ENCODE measurements at regions not wholly inside any gene's neighbourhood (a gene's known extent, or its start where the extent isn't known, plus 50 kb on each side); places are given as distances from the start of the nearest gene placed in this dataset.
"Not testable (repeated sequence)": the region's sequence is repeated elsewhere in the genome, so short reads cannot be mapped to it uniquely, and the experiment has no call there.

DNA sequence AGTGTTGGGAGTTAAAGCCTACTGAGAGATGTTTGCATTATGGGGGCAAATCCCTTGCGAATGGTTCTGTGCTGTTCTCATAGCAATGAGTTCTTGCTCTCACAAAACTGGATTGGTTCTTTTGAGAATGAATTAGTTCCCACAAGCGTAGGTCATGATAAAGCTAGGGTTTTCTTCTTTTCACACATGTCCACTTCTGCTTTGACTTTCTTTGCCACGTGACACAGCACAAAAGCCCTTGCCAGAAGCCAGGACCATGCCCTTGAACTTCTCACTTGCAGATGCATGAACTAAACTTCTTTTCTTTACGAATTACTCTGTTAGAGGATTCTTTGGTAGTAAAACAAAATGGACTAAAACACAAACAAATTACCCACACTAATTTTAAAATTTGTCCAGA, 922.8 kb downstream of the EPHA7 start:
- ATAC-seq, result no peak

DNA sequence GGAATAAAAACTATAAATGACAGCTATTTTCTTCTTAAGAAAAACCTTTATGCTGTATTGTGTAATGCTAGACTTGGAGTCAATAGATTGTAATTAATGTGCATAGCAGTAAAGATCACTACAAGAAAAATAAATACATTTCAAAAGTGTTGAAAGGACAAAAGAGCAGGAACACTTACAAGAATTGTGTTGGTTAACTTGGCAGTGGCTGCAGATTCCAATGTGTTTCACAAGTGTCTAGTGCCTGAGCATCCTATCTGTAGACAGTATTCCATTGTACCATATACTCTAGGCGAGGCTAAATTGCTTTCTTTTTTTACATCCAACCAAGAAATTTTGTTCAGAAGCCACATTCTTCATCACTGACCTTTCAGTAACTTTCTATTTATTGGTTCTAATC, 924.1 kb downstream of the EPHA7 start:
- no peak for ATAC-seq

DNA sequence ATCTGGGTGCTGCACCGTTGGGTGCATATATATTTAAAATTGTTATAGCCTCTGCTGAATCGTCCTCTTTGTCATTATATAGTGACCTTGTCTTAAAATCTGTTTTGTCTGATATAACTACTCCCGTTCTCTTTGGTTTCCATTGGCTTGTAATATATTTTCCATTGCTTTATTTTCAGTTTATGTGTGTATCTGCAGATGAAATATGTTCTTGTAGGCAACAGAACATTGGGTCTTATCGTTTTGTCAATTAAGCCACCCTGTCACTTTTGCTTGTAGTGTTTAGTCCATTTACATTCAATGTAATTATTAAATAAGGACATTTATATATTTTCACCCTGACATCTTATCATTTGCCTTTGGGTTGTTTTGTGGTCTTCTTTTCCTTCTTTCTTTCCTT, 933.9 kb downstream of the EPHA7 start:
- ATAC-seq, result no peak

DNA sequence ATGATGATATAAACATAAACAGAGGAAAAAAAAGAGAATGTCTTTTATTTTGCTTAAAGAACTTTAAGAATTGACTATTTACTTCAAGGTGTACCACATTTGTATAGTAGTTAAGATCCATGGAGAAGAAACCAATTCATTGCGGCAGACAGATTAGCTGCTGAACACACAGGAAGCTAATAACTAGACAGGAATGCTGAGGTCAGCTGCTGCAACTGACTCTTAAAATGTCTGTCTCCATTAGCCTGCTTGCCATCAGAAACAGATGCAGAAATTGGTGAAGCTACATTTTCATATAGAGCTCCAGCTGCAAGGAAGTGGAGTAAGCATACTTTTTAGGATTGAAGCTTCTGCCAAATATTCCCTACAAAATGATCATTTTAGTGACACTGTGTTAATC, 939.5 kb downstream of the EPHA7 start:
- no peak for ATAC-seq

DNA sequence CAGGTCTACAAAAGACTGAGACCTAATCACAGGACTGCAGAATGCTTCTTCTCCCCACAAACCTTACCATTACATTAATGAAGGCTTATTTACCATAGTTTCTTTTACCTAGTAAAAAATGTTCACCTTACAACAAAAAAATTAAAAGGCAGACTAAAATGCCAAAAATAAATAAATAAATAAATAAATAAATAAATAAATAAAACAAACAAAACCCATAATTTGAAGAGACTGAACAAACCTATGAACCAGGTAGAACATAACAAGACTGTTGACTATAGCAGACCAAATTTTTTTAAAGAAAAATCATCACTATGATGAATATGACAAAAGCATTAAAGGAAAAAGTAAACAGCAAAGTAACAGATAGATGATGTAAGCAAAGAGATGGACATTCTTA, 946.3 kb downstream of the EPHA7 start:
- ATAC-seq, result no peak

DNA sequence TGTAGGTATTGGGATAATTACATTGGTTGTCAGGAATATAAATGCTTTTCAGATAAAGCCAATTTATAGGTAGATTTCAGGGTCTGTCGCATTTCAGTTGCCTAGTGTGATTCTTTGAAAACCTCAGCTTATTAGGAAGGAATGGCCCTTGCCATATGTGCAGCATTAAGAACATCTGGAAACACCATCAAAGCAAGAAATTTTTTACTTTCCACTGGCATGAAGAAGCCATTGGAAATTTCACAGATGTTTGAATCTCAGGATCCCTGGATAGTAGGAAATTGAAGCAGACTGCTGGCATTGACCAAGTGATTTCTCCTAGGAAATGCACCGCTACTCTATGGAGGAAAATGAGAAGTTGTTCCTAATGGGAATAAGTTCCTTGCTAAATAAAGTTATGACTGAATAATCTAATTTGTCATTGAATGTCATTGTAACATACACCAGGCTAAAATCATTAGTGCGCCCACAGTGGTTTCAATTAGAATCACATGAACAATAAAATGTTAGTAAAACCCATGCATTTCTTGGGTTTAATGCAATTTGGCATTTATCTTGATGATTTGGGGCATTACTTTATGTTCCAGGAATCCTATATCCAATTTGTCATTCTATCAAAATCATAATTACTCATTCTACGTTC, 950.1 kb downstream of the EPHA7 start:
- ATAC-seq, result no peak

DNA sequence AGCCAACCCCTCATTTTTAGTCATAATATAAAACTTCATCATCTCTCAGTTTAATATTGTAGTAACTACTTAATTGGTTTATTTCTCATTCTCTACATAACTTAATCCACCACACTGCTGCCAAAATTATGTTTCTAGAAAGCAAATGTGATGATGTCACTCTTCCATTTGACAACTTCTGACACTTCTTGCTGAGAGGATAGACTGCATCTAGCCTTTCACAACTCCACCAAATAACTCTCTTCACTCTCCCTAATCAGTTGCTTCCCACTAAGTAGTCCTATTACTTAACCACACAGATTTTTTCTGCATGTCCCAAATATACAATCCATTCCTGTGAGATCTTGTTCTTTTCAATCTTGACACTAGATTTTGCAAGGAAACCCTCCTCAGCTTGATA, 951.3 kb downstream of the EPHA7 start:
- ATAC-seq, result no peak

DNA sequence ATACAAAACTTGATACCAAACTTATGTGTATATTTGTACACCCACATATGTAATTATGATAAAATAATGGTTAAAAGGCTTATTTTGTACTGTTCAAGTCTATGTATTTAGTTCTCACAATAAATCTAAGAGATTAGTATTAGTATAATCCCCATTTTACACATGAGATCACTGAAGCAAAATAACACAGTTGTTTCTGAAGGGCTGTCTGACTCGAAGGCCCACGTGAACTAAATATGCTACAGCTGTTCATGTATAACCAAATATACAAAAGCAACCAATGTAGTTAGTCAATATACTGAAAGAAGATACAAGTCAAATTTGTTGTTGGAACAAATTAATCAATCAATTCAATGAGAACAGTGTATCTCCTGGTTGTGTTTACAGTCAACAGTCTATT, 959.2 kb downstream of the EPHA7 start:
- no peak for ATAC-seq

DNA sequence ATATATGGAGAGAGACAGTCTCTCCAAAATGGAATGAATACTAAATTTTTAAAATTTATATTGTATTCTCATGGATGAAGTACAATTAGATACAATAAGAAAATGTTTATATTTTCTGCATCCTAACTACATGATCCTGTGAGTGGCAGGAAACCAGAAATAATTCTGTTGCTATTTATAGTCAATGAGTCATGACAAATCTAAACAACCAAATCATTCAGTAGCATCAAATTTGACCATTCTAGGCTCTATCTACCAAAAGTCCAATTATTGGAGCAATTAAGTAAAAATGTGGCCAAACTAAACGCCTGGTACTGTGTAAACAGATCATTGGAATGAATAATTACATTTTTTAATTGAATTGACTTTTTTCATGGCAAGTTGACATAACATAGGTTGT, 959.8 kb downstream of the EPHA7 start:
- no peak for ATAC-seq

DNA sequence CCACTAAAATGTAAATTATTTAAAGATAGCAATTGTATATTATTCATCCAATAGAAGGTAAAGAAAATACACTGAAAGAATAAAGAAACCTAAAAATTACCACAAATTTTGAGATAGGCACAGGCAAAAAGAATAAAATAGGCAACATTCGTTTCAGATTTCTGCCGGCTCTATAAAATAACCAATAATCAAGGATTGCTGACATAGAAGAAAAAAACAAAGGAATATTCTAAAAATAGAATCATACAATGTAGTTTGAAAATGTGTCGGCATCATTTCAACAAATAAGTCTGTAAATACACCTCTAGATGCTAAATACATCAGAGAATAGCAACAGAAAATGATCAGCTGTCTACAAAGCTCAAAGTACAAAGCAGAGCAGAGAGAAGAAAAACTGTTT, 973.3 kb downstream of the EPHA7 start:
- no peak for ATAC-seq

DNA sequence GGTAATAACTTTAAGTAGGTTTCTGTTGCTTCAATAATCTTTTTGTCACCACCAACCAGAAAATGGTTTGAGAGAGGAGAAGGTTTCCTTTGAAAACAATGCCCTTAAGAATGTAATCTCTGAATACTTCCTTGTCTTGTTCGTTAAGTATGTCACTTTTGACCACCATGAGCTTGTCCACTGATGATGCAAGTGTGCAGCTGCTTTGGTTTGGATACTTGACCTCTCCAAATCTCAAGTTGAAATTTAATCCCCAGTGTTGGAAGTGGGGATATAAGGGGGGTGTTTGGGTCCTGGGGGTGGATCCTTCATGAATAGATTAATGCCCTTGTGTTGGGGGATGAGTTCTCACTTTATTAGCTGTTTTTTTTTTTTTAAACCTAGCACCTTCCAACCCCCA, 985.4 kb downstream of the EPHA7 start:
- ATAC-seq, result no peak

DNA sequence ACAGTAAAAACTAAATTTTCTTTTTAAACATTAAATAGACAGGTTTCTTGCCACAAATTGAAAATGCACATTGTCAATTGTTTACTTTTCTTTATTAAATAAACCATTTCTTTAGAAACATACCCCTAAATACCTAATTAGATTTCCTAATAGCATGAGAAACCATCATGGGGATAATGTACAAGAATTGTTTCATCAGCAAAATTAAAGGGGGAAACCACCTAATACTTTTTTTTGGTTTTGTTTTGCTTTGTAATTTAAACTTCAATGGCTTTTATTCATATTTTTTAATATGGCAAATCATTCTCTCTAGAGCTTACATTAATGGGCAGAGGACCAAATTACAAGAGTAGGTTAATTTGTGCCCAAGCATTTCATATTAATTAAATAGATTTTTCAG, 987.9 kb downstream of the EPHA7 start:
- ATAC-seq, result no peak

DNA sequence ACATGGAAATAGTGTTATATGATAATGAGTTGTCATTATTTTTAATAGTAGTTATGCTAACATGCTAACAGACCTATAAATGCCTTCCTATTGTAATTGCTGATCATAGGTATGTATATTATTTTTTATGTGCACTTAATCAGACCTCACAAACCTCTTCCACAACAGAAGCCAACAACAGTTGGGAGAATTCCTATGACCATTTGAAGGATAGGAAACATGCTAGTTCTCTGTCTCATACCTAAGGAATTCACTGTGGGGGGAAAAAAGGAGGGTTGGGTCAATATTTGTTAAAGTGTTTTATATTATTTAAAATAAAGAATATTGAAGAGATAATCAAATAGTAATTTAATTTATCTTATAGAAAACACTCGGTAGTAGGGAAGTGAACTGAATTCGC, 990.9 kb downstream of the EPHA7 start:
- ATAC-seq, result no peak

DNA sequence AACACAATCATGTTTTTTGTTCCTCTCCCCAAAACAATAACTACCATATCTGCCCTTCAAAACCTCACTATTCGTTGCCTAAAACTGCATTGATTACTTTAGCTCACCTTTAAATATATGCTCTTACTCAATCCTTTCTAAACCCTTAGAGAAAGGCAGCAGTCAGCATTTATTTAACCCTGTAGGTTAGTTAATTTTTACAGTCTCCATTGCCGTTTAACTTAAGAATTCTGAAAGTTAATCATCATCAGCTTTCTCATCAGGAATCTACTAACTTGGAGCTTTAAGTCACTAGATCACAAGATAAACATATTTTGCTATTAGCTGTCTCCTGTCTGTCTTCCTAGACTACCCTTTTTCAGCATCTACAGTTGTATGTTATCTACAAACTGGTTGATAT, 991.9 kb downstream of the EPHA7 start:
- ATAC-seq, result no peak

DNA sequence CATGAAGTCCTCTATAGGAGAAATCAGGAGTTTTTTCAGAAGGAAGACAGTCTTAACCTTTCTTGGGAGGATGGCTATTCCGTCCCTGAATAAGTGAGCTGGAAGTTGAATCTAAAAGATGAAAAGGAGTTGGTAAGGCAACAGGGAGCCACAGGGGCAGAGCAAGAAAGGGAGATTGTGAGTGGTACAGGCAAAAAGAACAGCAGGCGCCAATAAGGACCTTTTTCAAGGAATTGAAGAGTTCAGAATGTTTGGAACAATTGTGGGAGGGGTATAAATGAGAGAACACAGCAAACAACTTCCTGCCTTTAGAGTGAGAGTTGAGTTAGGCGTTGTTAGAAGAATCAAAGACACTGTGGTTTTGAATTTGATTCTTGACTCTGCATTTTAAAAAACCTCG, 1003.7 kb downstream of the EPHA7 start:
- no peak for ATAC-seq

DNA sequence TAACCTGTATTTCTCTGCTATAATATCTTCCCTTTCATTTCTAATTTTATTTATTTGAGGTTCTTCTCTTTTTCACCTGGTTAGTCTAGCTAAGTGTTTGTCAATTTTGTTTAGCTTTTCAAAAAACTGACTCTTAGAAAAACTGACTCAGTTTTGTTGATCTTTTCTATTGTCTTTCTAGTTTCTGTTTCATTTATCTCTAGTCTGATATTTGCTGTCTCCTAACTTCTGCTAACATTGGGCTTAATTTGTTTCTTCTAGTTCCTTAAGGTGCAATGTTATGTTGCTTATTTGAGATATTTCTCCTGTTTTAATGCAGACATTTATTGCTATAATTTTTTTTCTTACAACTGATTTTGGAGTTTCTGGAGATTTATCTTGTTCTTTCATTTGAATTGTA, 1011.0 kb downstream of the EPHA7 start:
- no peak for ATAC-seq

DNA sequence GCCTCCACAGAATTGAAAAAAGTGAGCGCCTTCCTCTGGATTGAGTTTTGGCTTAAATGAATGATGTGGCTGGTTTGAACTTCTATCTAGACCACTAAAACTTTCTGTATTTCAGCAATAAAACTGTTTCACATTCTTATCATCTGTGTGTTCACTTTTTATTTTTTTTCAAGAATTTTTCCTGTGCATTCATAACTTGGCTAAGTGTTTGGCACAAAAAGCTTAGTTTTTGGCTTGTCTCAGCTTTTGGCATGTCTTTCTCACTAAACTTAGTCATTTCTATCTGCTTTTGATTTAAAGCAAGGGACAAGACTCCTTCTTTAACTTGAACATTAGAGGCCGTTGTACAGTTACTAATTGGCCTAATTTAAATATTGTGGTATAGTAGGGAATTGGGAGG, 1015.1 kb downstream of the EPHA7 start:
- ATAC-seq, result no peak

DNA sequence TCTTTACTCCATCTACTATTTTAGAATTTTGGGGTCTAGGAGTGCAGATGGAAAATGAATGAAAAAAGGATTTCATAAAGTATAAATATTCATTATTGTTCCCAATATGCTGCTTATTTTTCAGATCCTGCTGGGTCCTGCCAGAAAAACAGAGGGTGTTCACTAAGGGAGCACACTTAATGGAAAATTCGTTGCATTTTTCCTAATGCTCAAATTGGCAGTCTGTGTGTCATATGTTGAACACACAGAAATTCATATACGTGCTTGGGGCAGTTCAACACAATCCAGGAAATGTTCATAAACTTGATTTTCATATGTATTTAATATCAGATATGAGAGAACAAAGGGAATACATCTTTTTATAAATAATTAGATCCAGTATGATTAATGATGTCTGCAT, 1019.4 kb downstream of the EPHA7 start:
- ATAC-seq, result no peak

DNA sequence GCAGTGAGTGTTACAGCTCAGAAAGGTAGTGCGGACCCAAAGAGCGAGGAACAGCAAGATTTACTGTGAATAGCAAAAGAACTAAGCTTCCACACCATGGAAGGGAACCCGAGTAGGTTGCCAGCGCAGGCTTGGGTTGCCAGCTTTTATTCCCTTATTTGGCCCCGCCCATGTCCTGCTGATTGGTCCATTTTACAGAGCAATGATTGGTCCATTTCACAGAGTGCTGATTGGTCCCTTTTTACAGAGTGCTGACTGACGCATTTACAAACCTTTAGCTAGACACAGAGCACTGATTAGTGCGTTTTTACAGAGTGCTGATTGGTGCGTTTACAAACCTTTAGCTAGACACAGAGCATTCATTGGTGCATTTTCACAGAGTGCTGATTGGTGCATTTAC, 1030.7 kb downstream of the EPHA7 start:
- not testable (repeated sequence) for ATAC-seq

DNA sequence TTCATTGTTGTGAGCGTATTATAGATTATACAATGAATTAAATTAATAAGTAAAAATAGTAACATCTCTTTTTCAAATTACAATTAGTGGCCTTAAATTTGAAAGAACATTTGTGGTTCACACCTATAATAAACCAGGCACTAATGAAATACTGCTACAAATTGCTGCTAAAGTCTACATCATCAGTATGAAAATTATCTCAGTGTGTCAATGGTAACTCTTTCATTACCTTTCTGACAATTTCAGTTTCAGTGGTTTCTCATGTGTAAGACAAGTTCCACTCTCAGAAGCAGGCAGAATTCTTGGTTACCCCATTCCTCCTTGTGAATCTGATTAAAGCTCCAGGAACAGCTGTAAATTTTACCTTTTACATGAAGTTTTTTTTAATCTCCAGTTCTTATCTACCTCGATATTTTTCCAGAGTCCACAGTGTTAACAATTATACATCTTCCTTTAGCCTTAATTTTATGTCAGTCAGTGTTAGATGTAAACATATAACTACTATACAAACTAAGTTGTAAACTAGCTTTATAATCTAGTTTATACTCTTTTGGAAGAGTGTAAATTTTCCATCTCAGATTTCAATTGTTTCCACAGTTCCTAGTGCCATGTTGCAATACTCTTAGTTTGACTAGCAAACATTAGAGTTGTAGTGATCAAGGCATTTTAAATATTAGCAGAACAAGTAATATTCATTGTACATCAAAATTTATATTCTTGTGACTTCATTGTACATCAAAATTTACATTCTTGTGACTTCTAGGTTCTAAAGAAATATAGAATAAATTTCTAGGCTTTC, 1038.4 kb downstream of the EPHA7 start:
- no peak for ATAC-seq

DNA sequence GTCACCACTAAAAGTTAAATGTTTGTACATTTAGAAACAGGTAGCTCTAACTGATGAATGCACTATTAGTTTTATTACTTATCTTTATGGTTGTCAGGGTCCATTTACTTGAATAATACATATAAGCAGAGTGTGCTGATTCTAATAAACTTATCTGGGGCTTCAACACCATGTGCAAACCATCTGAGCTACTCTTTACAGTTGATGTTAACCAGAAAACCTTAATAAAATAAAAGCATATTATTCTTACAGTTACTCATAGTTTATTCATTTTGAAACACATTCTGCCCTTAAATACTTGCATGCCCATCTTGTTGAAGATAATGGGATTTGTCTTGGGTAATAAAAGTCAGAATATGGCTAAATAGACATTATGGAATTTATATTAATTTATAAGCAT, 1042.2 kb downstream of the EPHA7 start:
- ATAC-seq, result no peak

DNA sequence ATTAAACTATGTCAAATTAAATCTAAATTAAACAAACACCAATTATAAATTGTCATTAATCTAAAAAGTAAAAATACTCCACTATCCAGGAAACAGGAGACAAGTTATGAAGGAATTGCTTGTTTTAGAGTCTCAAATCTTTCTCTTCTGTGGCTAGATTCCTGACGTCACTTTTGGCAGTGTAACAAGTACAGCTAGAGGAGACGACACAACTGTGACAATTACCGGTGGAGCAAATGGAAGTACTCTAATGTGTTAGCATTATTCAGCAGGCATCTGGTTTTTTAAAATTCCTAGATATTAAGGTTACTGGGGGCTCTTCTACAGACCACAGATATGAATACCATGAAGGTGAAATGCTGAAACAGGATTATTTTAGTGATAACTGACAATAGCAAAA, 1042.7 kb downstream of the EPHA7 start:
- ATAC-seq, result no peak

DNA sequence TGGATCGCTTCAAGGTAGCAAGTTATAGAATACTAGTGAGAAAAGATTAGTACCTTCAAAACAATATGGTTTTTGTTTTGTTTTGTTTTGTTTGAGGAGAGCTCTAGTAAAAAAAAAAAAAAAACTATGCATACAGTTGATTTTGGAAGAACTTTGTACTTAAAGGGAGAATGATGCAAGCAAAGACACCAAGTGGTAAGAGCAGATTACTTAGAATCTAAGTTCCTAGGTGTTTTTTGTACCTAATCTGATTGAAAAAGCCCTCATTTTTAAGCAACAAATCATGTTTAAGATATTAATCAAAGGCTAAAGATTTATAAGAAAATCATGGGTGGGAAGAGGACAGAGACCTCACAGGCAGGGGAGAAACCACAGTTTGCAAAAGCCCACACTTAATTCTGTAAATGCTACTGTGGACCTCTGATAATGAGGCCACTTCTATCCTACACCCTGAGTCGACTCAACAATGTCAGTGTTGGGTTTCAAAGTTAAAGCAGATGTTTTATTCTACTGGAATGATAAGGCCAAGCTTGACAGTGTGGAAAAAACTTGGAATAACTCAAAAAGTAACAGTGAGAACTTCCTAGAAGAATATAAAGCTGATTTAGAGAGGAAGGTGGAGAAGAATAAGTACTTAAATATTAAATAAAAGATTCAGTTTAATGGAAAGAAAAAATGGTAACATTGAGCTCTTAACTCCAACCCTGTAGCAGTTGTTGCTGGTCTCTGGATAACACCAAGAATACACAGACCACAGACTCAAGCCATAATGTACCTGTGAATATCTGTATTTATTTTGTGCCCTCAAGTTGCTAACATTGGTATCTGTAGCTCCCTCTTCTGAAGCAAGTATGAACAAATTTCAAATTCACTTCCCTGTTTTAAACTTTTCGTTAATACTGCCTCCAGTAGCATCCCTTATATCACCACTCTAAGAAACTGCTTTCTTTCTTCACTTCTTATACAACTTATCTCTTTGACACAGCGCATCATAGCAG, 1047.8 kb downstream of the EPHA7 start:
- no peak for ATAC-seq

DNA sequence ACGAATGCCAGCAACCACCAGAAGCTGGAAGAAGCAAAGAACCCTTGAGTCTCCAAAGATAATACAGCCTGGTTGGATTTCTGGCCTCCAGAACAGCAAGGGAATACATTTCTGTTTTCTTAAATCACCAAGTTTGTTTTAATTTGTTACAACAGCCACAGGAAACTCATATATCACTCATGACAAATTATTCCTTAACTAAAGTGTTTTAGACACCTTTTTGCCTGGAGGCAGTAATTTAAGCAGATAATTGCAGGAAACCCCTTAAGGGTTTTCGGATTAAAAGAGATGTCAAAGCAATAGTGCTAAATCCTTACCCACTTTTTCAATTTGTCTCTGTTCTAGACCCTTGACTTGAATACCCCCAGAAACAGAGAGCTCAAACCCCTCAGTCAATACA, 1050.0 kb downstream of the EPHA7 start:
- no peak for ATAC-seq

Data from activated CD4-positive, CD25-positive, alpha-beta regulatory T cell treated with anti-CD3 and anti-CD28 coated beads, Interleukin-2, amount 50 U/mL, for 24 hours (primary cell).